HG03175 (cell line): ENCODE measurements at regions not wholly inside any gene's neighbourhood (a gene's known extent, or its start where the extent isn't known, plus 50 kb on each side); places are given as distances from the start of the nearest gene placed in this dataset.
"Not testable (repeated sequence)": the region's sequence is repeated elsewhere in the genome, so short reads cannot be mapped to it uniquely, and the experiment has no call there.

Experiments
- ATAC-seq: cut with Tn5 transposase; IDR thresholded peaks from one replicate; pipeline ENCODE4 v1.9.1; 2021; ENCODE audit warnings: mild to moderate bottlenecking, moderate library complexity; ENCODE audit not compliant: unreplicated experiment

- no peak for ATAC-seq
Observed at GRCh38 chr15:53133255-53133850, 343.2 kb upstream of the ONECUT1 start.

GRCh38 chr15:53130943-53131342 lies 340.8 kb upstream of the ONECUT1 start:
- no peak for ATAC-seq

- ATAC-seq = no peak
Observed at GRCh38 chr15:53129121-53129904, 339.2 kb upstream of the ONECUT1 start.

GRCh38 chr15:53128652-53129051 lies 338.5 kb upstream of the ONECUT1 start:
- no peak for ATAC-seq

- no peak for ATAC-seq
Observed at GRCh38 chr15:53126144-53126543, 336.0 kb upstream of the ONECUT1 start.

GRCh38 chr15:53122818-53123217 lies 332.7 kb upstream of the ONECUT1 start:
- ATAC-seq = no peak

- ATAC-seq = not testable (repeated sequence)
Observed at GRCh38 chr15:53116915-53117314, 326.8 kb upstream of the ONECUT1 start.

- ATAC-seq = no peak
Observed at GRCh38 chr15:53116169-53116568, 326.0 kb upstream of the ONECUT1 start.

- no peak for ATAC-seq
Observed at GRCh38 chr15:53115563-53115962, 325.4 kb upstream of the ONECUT1 start.

- ATAC-seq = no peak
Observed at GRCh38 chr15:53114960-53115359, 324.8 kb upstream of the ONECUT1 start.

GRCh38 chr15:53110999-53111398 lies 320.9 kb upstream of the ONECUT1 start:
- ATAC-seq = no peak

- no peak for ATAC-seq
Observed at GRCh38 chr15:53108319-53108718, 318.2 kb upstream of the ONECUT1 start.

GRCh38 chr15:53107855-53108254 lies 317.7 kb upstream of the ONECUT1 start:
- no peak for ATAC-seq

GRCh38 chr15:53106505-53107286 lies 316.6 kb upstream of the ONECUT1 start:
- no peak for ATAC-seq

- ATAC-seq = no peak
Observed at GRCh38 chr15:53102483-53102882, 312.3 kb upstream of the ONECUT1 start.

- no peak for ATAC-seq
Observed at GRCh38 chr15:53080484-53080883, 290.3 kb upstream of the ONECUT1 start.

GRCh38 chr15:53074221-53074620 lies 284.1 kb upstream of the ONECUT1 start:
- no peak for ATAC-seq

- no peak for ATAC-seq
Observed at GRCh38 chr15:53072077-53072476, 281.9 kb upstream of the ONECUT1 start.

GRCh38 chr15:53068636-53069035 lies 278.5 kb upstream of the ONECUT1 start:
- ATAC-seq = no peak

- ATAC-seq = no peak
Observed at GRCh38 chr15:53059273-53060043, 269.3 kb upstream of the ONECUT1 start.

GRCh38 chr15:53046153-53046790 lies 256.1 kb upstream of the ONECUT1 start:
- ATAC-seq = no peak
